ENCODE measurements at regions not wholly inside any gene's neighbourhood (a gene's known extent, or its start where the extent isn't known, plus 50 kb on each side); places are given as distances from the start of the nearest gene placed in this dataset.

GRCh38 chr2:186913870-186914269, 64.9 kb upstream of the ZSWIM2 start:
- no peaks in the 10 kb centered on the region for H3K27me3 ChIP-seq (ENCODE audit: insufficient read depth in 3 of 3, low read length in 2 of 3)
- no peak overlapping the region for H3K27ac ChIP-seq
- H3K36me3 ChIP-seq (ENCODE audit: insufficient read depth in 1 of 2, low read depth in 1 of 2), result no peaks in the 10 kb centered on the region
- 62 to 65% (median 63%) methylated on average over 5 of the region's 5 CpGs for WGBS, 3 donors
- TF ChIP-seq CTCF (IDR thresholded peaks at IDR 0.05), result no peak
- no peak overlapping the region for H3K4me3 ChIP-seq
- DNase-seq (no peak), ATAC-seq (no peak)
- intact Hi-C loops (cut with DNase I), result no loop called here
- H3K9me3 ChIP-seq, result no peaks in the 10 kb centered on the region
- H3K4me1 ChIP-seq, result no peaks in the 10 kb centered on the region

- DNase-seq (no peak), ATAC-seq (no peak)
- H3K36me3 ChIP-seq (ENCODE audit: insufficient read depth in 1 of 2, low read depth in 1 of 2), result no peaks in the 10 kb centered on the region
- no peaks in the 10 kb centered on the region for H3K9me3 ChIP-seq
- TF ChIP-seq CTCF (IDR thresholded peaks at IDR 0.05), result no peak
- no peak overlapping the region for H3K27ac ChIP-seq
- H3K27me3 ChIP-seq (ENCODE audit: insufficient read depth in 3 of 3, low read length in 2 of 3), result no peaks in the 10 kb centered on the region
- no peaks in the 10 kb centered on the region for H3K4me1 ChIP-seq
- 67 to 83% (median 76%) methylated on average over 2 of the region's 2 CpGs for whole genome bisulfite sequencing, 3 donors
- H3K4me3 ChIP-seq, result no peak overlapping the region
- intact Hi-C loops (cut with DNase I), result no loop called here
Observed at GRCh38 chr2:186912979-186913378, 64.0 kb upstream of the ZSWIM2 start.

GRCh38 chr2:186911551-186912085, 62.6 kb upstream of the ZSWIM2 start:
- H3K27me3 ChIP-seq (ENCODE audit: insufficient read depth in 3 of 3, low read length in 2 of 3), result no peaks in the 10 kb centered on the region
- WGBS, 3 donors, result 78 to 81% (median 79%) methylated on average over 8 of the region's 8 CpGs
- intact Hi-C loops (cut with DNase I), result no loop called here
- no peak overlapping the region for H3K27ac ChIP-seq
- no peak for TF ChIP-seq CTCF (IDR thresholded peaks at IDR 0.05)
- ATAC-seq (no peak), DNase-seq (no peak)
- H3K4me3 ChIP-seq, result no peak overlapping the region
- H3K36me3 ChIP-seq (ENCODE audit: insufficient read depth in 1 of 2, low read depth in 1 of 2), result no peaks in the 10 kb centered on the region
- H3K4me1 ChIP-seq, result no peaks in the 10 kb centered on the region
- no peaks in the 10 kb centered on the region for H3K9me3 ChIP-seq

GRCh38 chr2:186910996-186911395, 62.0 kb upstream of the ZSWIM2 start:
- no peaks in the 10 kb centered on the region for H3K36me3 ChIP-seq (ENCODE audit: insufficient read depth in 1 of 2, low read depth in 1 of 2)
- no peaks in the 10 kb centered on the region for H3K27me3 ChIP-seq (ENCODE audit: insufficient read depth in 3 of 3, low read length in 2 of 3)
- intact Hi-C loops (cut with DNase I), result no loop called here
- H3K4me1 ChIP-seq, result no peaks in the 10 kb centered on the region
- ATAC-seq, result no peak
- no peak overlapping the region for H3K4me3 ChIP-seq
- 84 to 91% (median 86%) methylated on average over 4 of the region's 4 CpGs for WGBS, 3 donors
- H3K9me3 ChIP-seq, result no peaks in the 10 kb centered on the region
- DNase-seq, result no peak
- TF ChIP-seq CTCF (IDR thresholded peaks at IDR 0.05), result no peak
- no peak overlapping the region for H3K27ac ChIP-seq

- no peak for DNase-seq
- Histone ChIP-seq H3K27ac (no peak overlapping the region), H3K4me3 (no peak overlapping the region), H3K36me3 (ENCODE audit: insufficient read depth in 1 of 2, low read depth in 1 of 2) (no peaks in the 10 kb centered on the region), H3K27me3 (ENCODE audit: insufficient read depth in 3 of 3, low read length in 2 of 3) (no peaks in the 10 kb centered on the region), H3K4me1 (no peaks in the 10 kb centered on the region), H3K9me3 (no peaks in the 10 kb centered on the region)
- TF ChIP-seq CTCF (IDR thresholded peaks at IDR 0.05), result no peak
- ATAC-seq, result no peak
- 63 to 75% (median 72%) methylated on average over 3 of the region's 3 CpGs for WGBS, 3 donors
- intact Hi-C loops (cut with DNase I), result no loop called here
Observed at GRCh38 chr2:186909095-186909494, 60.1 kb upstream of the ZSWIM2 start.

Data from psoas muscle (tissue), 7 donors.